ENCODE measurements at regions not wholly inside any gene's neighbourhood (a gene's known extent, or its start where the extent isn't known, plus 50 kb on each side); places are given as distances from the start of the nearest gene placed in this dataset.

- H3K36me3 Mint-ChIP-seq (ENCODE audit: low read depth): peaks cover 5% of the 10 kb centered on the region
- TF ChIP-seq CTCF (IDR thresholded peaks at IDR 0.05): no peak
- no peaks in the 10 kb centered on the region for H3K27me3 Mint-ChIP-seq (ENCODE audit: low read depth, poor library complexity)
- peaks cover 22% of the 10 kb centered on the region for H3K9me3 Mint-ChIP-seq
- H3K4me1 Mint-ChIP-seq: peaks cover 40% of the 10 kb centered on the region
- no peak overlapping the region for H3K4me3 Mint-ChIP-seq
- H3K27ac Mint-ChIP-seq: peak overlapping the region; percentile 65
- no peak for DNase-seq
These were observed 478.0 kb downstream of the BTG1 start for GRCh38 chr12:91667694-91668093.

DNA sequence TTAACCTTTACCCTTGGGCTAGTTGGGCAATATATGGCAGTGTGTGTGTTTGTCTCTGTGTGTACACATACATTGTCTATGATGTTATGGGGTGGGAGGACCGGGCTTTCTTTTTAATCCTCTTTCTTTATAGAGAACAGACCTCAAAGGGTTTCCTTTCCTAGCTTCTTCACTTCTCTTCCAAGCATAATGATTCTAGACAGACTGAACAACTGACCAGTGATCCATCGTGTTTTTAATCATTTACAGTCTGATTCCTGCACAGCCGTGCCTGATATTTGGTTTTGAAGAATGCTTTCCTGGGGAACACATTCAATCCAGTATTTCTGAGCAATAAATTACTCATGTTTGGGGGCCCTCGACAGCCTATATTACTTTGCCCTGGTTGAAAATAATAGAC, 481.1 kb upstream of the DCN start:
- Mint-ChIP-seq H3K4me1 (peaks cover 41% of the 10 kb centered on the region), H3K9me3 (peaks cover 6% of the 10 kb centered on the region), H3K27ac (no peak overlapping the region), H3K27me3 (ENCODE audit: low read depth, poor library complexity) (no peaks in the 10 kb centered on the region), H3K36me3 (ENCODE audit: low read depth) (peaks cover 2% of the 10 kb centered on the region), H3K4me3 (no peak overlapping the region)
- no peak for TF ChIP-seq CTCF (IDR thresholded peaks at IDR 0.05)
- no peak for DNase-seq

DNA sequence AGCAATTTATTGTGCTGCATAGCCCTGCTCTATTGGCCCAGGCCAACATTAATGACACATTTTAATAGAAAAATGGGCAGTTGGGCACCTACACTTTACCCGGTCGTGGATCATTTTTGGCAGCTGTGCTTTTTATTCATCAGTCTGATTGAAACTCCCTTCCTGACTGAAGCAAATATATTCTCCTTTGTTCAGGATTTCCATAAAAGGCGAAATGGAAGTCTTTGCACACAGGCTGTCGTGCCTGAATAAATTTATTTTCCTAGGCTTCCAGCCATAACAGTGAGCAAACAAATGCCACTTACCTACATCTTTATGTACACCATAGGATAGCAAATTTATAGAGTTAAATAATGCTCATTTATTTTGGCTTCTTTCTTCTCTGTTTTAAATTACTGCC, 480.7 kb upstream of the DCN start:
- Mint-ChIP-seq H3K27me3 (ENCODE audit: low read depth, poor library complexity) (no peaks in the 10 kb centered on the region), H3K4me1 (peaks cover 36% of the 10 kb centered on the region), H3K9me3 (peaks cover 3% of the 10 kb centered on the region), H3K27ac (no peak overlapping the region), H3K4me3 (no peak overlapping the region), H3K36me3 (ENCODE audit: low read depth) (no peaks in the 10 kb centered on the region)
- DNase-seq: no peak
- TF ChIP-seq CTCF (IDR thresholded peaks at IDR 0.05): no peak

DNA sequence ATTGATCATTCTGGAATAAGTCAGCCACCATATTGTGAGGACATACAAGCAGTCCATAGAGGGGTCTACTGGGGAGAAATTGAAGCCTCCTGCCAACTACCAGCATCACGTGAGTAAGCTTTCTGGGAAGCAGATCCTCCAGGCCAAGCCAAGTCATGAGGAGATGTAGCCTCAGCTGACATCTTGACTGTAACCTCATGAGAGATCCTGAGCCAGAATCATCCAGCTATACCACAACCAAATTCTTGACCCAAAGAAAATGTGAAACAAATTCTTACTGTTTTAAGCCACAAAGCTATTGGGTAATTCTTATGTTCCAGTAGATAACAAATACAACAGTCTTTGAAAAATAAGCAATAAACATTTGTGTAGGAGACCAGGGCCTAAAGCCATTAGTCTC, 479.4 kb upstream of the DCN start:
- no peaks in the 10 kb centered on the region for H3K36me3 Mint-ChIP-seq (ENCODE audit: low read depth)
- H3K9me3 Mint-ChIP-seq: no peaks in the 10 kb centered on the region
- H3K27me3 Mint-ChIP-seq (ENCODE audit: low read depth, poor library complexity): no peaks in the 10 kb centered on the region
- no peak for DNase-seq
- TF ChIP-seq CTCF (IDR thresholded peaks at IDR 0.05): no peak
- H3K4me1 Mint-ChIP-seq: peaks cover 32% of the 10 kb centered on the region
- H3K4me3 Mint-ChIP-seq: no peak overlapping the region
- H3K27ac Mint-ChIP-seq: no peak overlapping the region

- no peak overlapping the region for H3K27ac Mint-ChIP-seq
- no peak overlapping the region for H3K4me3 Mint-ChIP-seq
- no peaks in the 10 kb centered on the region for H3K9me3 Mint-ChIP-seq
- H3K27me3 Mint-ChIP-seq (ENCODE audit: low read depth, poor library complexity): no peaks in the 10 kb centered on the region
- TF ChIP-seq CTCF (IDR thresholded peaks at IDR 0.05): no peak
- no peaks in the 10 kb centered on the region for H3K36me3 Mint-ChIP-seq (ENCODE audit: low read depth)
- DNase-seq: no peak
- H3K4me1 Mint-ChIP-seq: peaks cover 13% of the 10 kb centered on the region
These were observed 474.4 kb upstream of the DCN start for GRCh38 chr12:91657032-91657431.

GRCh38 chr12:91655966-91656365, 473.3 kb upstream of the DCN start:
- H3K27ac Mint-ChIP-seq: no peak overlapping the region
- H3K9me3 Mint-ChIP-seq: peaks cover 9% of the 10 kb centered on the region
- TF ChIP-seq CTCF (IDR thresholded peaks at IDR 0.05): no peak
- peaks cover 3% of the 10 kb centered on the region for H3K36me3 Mint-ChIP-seq (ENCODE audit: low read depth)
- H3K4me1 Mint-ChIP-seq: peaks cover 13% of the 10 kb centered on the region
- DNase-seq: no peak
- no peaks in the 10 kb centered on the region for H3K27me3 Mint-ChIP-seq (ENCODE audit: low read depth, poor library complexity)
- H3K4me3 Mint-ChIP-seq: no peak overlapping the region

Data from nephron progenitor cell (in vitro differentiated cells).